Activated effector memory CD4-positive, alpha-beta T cell treated with anti-CD3 and anti-CD28 coated beads, Interleukin-2, amount 50 U/mL, for 16 hours (primary cell): ENCODE measurements at regions not wholly inside any gene's neighbourhood (a gene's known extent, or its start where the extent isn't known, plus 50 kb on each side); places are given as distances from the start of the nearest gene placed in this dataset.

Experiments
- DNase-seq: peaks from one replicate; pipeline ENCODE4 v3.0.0-alpha.2; 2020

GRCh38 chr9:23194281-23194680, 631.8 kb downstream of the ELAVL2 start:
- DNase-seq, result no peak

GRCh38 chr9:23215688-23216087, 610.4 kb downstream of the ELAVL2 start:
- DNase-seq, result no peak

- peak; percentile 57 for DNase-seq
These were observed 606.6 kb downstream of the ELAVL2 start for GRCh38 chr9:23219471-23219870.

GRCh38 chr9:23220171-23220570, 605.9 kb downstream of the ELAVL2 start:
- DNase-seq, result no peak

GRCh38 chr9:23220957-23221356, 605.1 kb downstream of the ELAVL2 start:
- DNase-seq, result no peak

GRCh38 chr9:23229890-23230317, 596.1 kb downstream of the ELAVL2 start:
- DNase-seq, result no peak

GRCh38 chr9:23232831-23233230, 593.2 kb downstream of the ELAVL2 start:
- DNase-seq, result no peak

GRCh38 chr9:23243523-23243922, 582.5 kb downstream of the ELAVL2 start:
- DNase-seq, result no peak

GRCh38 chr9:23245067-23245466, 581.0 kb downstream of the ELAVL2 start:
- DNase-seq, result no peak

GRCh38 chr9:23254404-23255184, 571.4 kb downstream of the ELAVL2 start:
- no peak for DNase-seq

- DNase-seq, result no peak
These were observed 570.7 kb downstream of the ELAVL2 start for GRCh38 chr9:23255346-23255745.

- DNase-seq, result no peak
These were observed 567.5 kb downstream of the ELAVL2 start for GRCh38 chr9:23258569-23258968.

- DNase-seq, result no peak
These were observed 547.5 kb downstream of the ELAVL2 start for GRCh38 chr9:23278561-23278960.

- no peak for DNase-seq
These were observed 538.6 kb downstream of the ELAVL2 start for GRCh38 chr9:23287390-23287789.

GRCh38 chr9:23288545-23288944, 537.5 kb downstream of the ELAVL2 start:
- DNase-seq, result no peak

GRCh38 chr9:23290973-23291372, 535.1 kb downstream of the ELAVL2 start:
- no peak for DNase-seq

GRCh38 chr9:23302281-23302680, 523.8 kb downstream of the ELAVL2 start:
- no peak for DNase-seq

GRCh38 chr9:23306731-23307130, 519.3 kb downstream of the ELAVL2 start:
- no peak for DNase-seq

GRCh38 chr9:23307731-23308513, 518.1 kb downstream of the ELAVL2 start:
- no peak for DNase-seq

- no peak for DNase-seq
These were observed 516.2 kb downstream of the ELAVL2 start for GRCh38 chr9:23309800-23310199.

- no peak for DNase-seq
These were observed 511.8 kb downstream of the ELAVL2 start for GRCh38 chr9:23314247-23314646.

GRCh38 chr9:23319092-23319491, 506.9 kb downstream of the ELAVL2 start:
- DNase-seq, result no peak

- no peak for DNase-seq
These were observed 505.0 kb downstream of the ELAVL2 start for GRCh38 chr9:23321049-23321448.

- no peak for DNase-seq
These were observed 503.6 kb downstream of the ELAVL2 start for GRCh38 chr9:23322392-23322791.
